ENCODE measurements at regions not wholly inside any gene's neighbourhood (a gene's known extent, or its start where the extent isn't known, plus 50 kb on each side); places are given as distances from the start of the nearest gene placed in this dataset.

DNA sequence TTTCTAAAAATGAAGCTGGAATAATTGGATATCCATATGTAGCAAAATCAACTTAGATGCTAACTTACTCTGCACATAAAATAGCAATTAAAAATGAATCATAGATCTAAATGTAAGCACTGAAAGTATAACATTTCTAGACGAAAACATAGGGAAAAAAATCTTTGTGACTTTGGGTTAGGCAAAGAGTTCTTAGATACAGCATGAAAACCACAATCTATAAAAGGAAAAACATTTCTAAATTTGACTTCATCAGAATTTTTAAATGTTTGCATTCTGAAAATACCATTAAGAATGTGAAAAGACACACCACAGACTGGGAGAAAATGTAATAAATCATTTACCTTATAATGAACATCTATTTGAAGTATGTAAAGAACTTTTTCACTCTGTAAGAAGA is 128.8 kb downstream of the APIP start:
- TF ChIP-seq POLR2A (IDR thresholded peaks at IDR 0.05): no peak
- TF ChIP-seq, protein P1, sequence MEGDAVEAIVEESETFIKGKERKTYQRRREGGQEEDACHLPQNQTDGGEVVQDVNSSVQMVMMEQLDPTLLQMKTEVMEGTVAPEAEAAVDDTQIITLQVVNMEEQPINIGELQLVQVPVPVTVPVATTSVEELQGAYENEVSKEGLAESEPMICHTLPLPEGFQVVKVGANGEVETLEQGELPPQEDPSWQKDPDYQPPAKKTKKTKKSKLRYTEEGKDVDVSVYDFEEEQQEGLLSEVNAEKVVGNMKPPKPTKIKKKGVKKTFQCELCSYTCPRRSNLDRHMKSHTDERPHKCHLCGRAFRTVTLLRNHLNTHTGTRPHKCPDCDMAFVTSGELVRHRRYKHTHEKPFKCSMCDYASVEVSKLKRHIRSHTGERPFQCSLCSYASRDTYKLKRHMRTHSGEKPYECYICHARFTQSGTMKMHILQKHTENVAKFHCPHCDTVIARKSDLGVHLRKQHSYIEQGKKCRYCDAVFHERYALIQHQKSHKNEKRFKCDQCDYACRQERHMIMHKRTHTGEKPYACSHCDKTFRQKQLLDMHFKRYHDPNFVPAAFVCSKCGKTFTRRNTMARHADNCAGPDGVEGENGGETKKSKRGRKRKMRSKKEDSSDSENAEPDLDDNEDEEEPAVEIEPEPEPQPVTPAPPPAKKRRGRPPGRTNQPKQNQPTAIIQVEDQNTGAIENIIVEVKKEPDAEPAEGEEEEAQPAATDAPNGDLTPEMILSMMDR (IDR thresholded peaks at IDR 0.05): no peak
